SU-DHL-6 (cell line): ENCODE measurements at regions not wholly inside any gene's neighbourhood (a gene's known extent, or its start where the extent isn't known, plus 50 kb on each side); places are given as distances from the start of the nearest gene placed in this dataset.
A peak's percentile ranks its signal among the peaks of the same experiment; 100 is the strongest.

Source experiments
- H2AFZ ChIP-seq: fragments of 200-600 bp; sonication (generic); 2 replicates; pipeline ENCODE4 v1.6.1; 2014; ENCODE audit warnings: low read depth, mild to moderate bottlenecking, moderate library complexity, mixed read lengths, antibody characterized with exemption, low read length; ENCODE audit not compliant: severe bottlenecking
- H3F3A ChIP-seq: fragments of 200-600 bp; shearing (Covaris generic); 2 replicates; pipeline ENCODE4 v1.6.0; 2016; ENCODE audit warnings: antibody characterized with exemption, mild to moderate bottlenecking; ENCODE audit not compliant: insufficient read depth
- H3K27ac ChIP-seq: fragments of 200-600 bp; sonication (generic); 2 replicates; pipeline ENCODE4 v1.5.1; 2016; ENCODE audit warnings: low read depth, mild to moderate bottlenecking, low read length, moderate library complexity, mixed read lengths
- H3K27me3 ChIP-seq: fragments of 200-600 bp; sonication (generic), shearing (Covaris generic); 2 replicates; pipeline ENCODE4 v1.6.0; 2014; ENCODE audit warnings: mild to moderate bottlenecking, low read length
- H3K36me3 ChIP-seq: fragments of 200-600 bp; sonication (generic); 2 replicates; pipeline ENCODE4 v1.6.1; 2014; ENCODE audit warnings: mild to moderate bottlenecking, low read length, mixed read lengths
- H3K4me2 ChIP-seq: fragments of 300-600, 200-600 bp; shearing (Covaris generic), sonication (generic); 2 replicates; pipeline ENCODE4 v1.6.0; 2014; ENCODE audit warnings: low read length, low read depth, mild to moderate bottlenecking; ENCODE audit not compliant: poor library complexity, severe bottlenecking
- H3K4me3 ChIP-seq: fragments of 200-600 bp; sonication (generic); 2 replicates; pipeline ENCODE4 v1.5.1; 2014; ENCODE audit warnings: antibody characterized with exemption, low read length, mild to moderate bottlenecking, mixed read lengths; ENCODE audit not compliant: insufficient read depth, poor library complexity, severe bottlenecking
- H3K79me2 ChIP-seq: fragments of 200-600 bp; sonication (generic); 2 replicates; pipeline ENCODE4 v1.6.1; 2014; ENCODE audit warnings: mild to moderate bottlenecking, low read length, moderate library complexity; ENCODE audit not compliant: insufficient read depth
- H3K9ac ChIP-seq: fragments of 200-600 bp; sonication (generic); 2 replicates; pipeline ENCODE4 v1.7.0; 2014; ENCODE audit warnings: mild to moderate bottlenecking, low read length
- H3K9me2 ChIP-seq: fragments of 200-600 bp; sonication (generic); replicated peaks from 2 replicates; pipeline ENCODE4 v1.6.1; 2014; ENCODE audit warnings: low read length; ENCODE audit not compliant: insufficient read depth
- H3K9me3 ChIP-seq: fragments of 200-600 bp; sonication (generic); 2 replicates; pipeline ENCODE4 v1.6.1; 2014; ENCODE audit warnings: low read length, mixed read lengths; ENCODE audit not compliant: insufficient read depth
- H4K20me1 ChIP-seq: fragments of 200-600 bp; sonication (generic); 2 replicates; pipeline ENCODE4 v1.6.1; 2014; ENCODE audit warnings: low read depth, mild to moderate bottlenecking, antibody characterized with exemption, low read length, moderate library complexity, mixed read lengths
- EZH2phosphoT487 ChIP-seq: fragments of 200-600 bp; sonication (generic), shearing (Covaris generic); conservative IDR thresholded peaks from 2 replicates; pipeline ENCODE4 v1.6.1; 2018; ENCODE audit warnings: mild to moderate bottlenecking, antibody characterized with exemption, low read length, moderate library complexity, mixed read lengths
- TF ChIP-seq, protein P1 (sequence below): fragments of 200-600 bp; sonication (generic); IDR thresholded peaks from one replicate; pipeline ENCODE4 v1.5.1; 2017; ENCODE audit warnings: antibody characterized with exemption, mild to moderate bottlenecking, low read length, moderate library complexity; ENCODE audit not compliant: insufficient read depth, poor library complexity, severe bottlenecking

DNA sequence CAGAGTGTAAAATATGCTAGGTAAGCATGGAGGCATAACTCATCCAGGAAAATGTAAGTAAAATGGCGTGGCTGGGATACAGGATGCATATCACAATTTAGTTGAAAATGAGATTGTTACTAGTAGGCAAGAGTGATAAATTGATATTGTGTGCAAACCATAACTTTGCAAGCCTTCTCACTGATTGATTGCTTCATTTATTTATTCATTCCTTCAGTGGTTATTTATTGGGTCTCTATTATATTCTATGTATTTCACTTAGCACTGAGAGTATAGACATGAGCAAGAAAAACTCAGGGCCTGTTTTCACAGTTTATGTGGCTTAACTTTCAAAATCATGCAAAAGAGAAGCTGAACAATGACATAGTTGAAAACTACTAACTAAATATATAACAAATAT is 241.0 kb upstream of the EYS start:
- no peak overlapping the region for H3K9ac ChIP-seq
- no peaks in the 10 kb centered on the region for H3K9me2 ChIP-seq
- no peaks in the 10 kb centered on the region for H3K9me3 ChIP-seq
- H4K20me1 ChIP-seq: no peaks in the 10 kb centered on the region
- no peaks in the 10 kb centered on the region for H3F3A ChIP-seq
- H3K27ac ChIP-seq: no peak overlapping the region
- no peak overlapping the region for H3K4me3 ChIP-seq
- no peaks in the 10 kb centered on the region for H3K79me2 ChIP-seq
- H3K4me2 ChIP-seq: no peak overlapping the region
- peak overlapping the region; percentile 41 for H2AFZ ChIP-seq
- no peaks in the 10 kb centered on the region for H3K27me3 ChIP-seq
- TF ChIP-seq, protein P1, sequence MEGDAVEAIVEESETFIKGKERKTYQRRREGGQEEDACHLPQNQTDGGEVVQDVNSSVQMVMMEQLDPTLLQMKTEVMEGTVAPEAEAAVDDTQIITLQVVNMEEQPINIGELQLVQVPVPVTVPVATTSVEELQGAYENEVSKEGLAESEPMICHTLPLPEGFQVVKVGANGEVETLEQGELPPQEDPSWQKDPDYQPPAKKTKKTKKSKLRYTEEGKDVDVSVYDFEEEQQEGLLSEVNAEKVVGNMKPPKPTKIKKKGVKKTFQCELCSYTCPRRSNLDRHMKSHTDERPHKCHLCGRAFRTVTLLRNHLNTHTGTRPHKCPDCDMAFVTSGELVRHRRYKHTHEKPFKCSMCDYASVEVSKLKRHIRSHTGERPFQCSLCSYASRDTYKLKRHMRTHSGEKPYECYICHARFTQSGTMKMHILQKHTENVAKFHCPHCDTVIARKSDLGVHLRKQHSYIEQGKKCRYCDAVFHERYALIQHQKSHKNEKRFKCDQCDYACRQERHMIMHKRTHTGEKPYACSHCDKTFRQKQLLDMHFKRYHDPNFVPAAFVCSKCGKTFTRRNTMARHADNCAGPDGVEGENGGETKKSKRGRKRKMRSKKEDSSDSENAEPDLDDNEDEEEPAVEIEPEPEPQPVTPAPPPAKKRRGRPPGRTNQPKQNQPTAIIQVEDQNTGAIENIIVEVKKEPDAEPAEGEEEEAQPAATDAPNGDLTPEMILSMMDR: no peak
- TF ChIP-seq EZH2phosphoT487: no peak
- no peaks in the 10 kb centered on the region for H3K36me3 ChIP-seq

DNA sequence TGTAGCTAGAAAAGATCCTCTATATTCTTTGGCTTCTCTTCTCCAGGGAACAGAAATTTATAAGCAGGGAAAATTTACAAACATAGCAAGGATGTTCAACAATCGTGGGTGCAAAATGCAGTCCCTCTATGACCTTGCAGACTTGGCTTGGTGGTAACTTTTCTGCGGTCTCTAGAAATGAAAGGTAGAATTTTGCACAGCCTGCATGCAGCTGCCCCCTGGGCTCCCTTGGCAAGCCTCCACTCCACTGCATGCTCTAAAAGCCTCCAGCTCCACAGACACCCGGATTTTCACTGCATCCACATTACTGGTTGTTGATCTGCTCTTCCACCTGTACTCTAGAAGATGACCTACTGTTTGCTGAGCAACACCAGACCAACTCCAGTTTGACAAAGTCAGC is 236.5 kb upstream of the EYS start:
- Histone ChIP-seq H3F3A (no peaks in the 10 kb centered on the region), H3K4me2 (no peak overlapping the region), H4K20me1 (no peaks in the 10 kb centered on the region), H3K4me3 (no peak overlapping the region), H3K36me3 (no peaks in the 10 kb centered on the region), H3K9me2 (no peaks in the 10 kb centered on the region), H2AFZ (no peak overlapping the region), H3K9me3 (0 out of 2 replicates have a peak, but pooled peaks cover 9% of the 10 kb centered on the region), H3K79me2 (no peaks in the 10 kb centered on the region), H3K27ac (no peak overlapping the region), H3K9ac (no peak overlapping the region), H3K27me3 (no peaks in the 10 kb centered on the region)
- TF ChIP-seq, protein P1: no peak
- no peak for TF ChIP-seq EZH2phosphoT487

DNA sequence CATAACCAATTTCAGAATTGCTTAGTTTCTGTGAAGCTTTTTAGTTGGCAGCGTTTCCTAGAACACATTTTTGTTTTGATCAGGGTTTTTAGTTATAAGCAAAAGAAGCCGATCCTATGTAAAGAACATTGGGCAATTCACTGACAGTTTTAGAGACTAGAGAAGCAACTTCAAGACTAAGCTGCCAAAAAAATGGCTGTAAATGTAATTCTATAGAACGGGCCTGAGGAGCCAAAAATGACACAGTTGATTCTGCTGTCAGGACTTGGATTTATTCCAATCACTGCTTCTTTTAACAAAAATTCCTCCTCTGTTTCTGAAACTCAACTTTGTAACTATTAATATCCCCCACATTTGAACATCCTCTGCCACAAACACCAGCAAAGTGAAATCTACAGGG is 236.0 kb upstream of the EYS start:
- no peaks in the 10 kb centered on the region for H3K27me3 ChIP-seq
- no peaks in the 10 kb centered on the region for H4K20me1 ChIP-seq
- no peak for TF ChIP-seq EZH2phosphoT487
- TF ChIP-seq, protein P1: no peak
- no peak overlapping the region for H3K4me3 ChIP-seq
- peak overlapping the region; percentile 46 for H2AFZ ChIP-seq
- H3K9me3 ChIP-seq: 0 out of 2 replicates have a peak, but pooled peaks cover 9% of the 10 kb centered on the region
- H3F3A ChIP-seq: no peaks in the 10 kb centered on the region
- no peaks in the 10 kb centered on the region for H3K36me3 ChIP-seq
- no peak overlapping the region for H3K27ac ChIP-seq
- no peak overlapping the region for H3K4me2 ChIP-seq
- no peak overlapping the region for H3K9ac ChIP-seq
- H3K79me2 ChIP-seq: no peaks in the 10 kb centered on the region
- H3K9me2 ChIP-seq: no peaks in the 10 kb centered on the region
